HepG2 (cell line): ENCODE measurements at regions not wholly inside any gene's neighbourhood (a gene's known extent, or its start where the extent isn't known, plus 50 kb on each side); places are given as distances from the start of the nearest gene placed in this dataset.

ENCODE experiments used
- ATF1 ChIP-seq: IDR thresholded peaks from 2 replicates; pipeline ENCODE4 v1.6.1; 2016; ENCODE audit warnings: mild to moderate bottlenecking, control low read depth
- HCFC1 ChIP-seq: fragments of 150-350 bp; IDR thresholded peaks from 2 replicates; pipeline ENCODE4 v1.6.1; 2014; ENCODE audit warnings: low read depth, low read length
- HOXA3 ChIP-seq: sonication (generic); formaldehyde crosslinking; IDR thresholded peaks from 2 replicates; pipeline ENCODE4 v1.5.0; 2020; ENCODE audit warnings: missing genetic modification reagents
- NFIB ChIP-seq: sonication (generic); formaldehyde crosslinking; IDR thresholded peaks from 2 replicates; pipeline ENCODE4 v1.9.0; 2021; ENCODE audit warnings: missing genetic modification reagents, mild to moderate bottlenecking, borderline replicate concordance
- SRSF1 ChIP-seq: fragments of 200-400 bp; formaldehyde crosslinking; optimal IDR thresholded peaks from 2 replicates; pipeline ENCODE3; 2017; ENCODE audit warnings: mild to moderate bottlenecking, low read depth, low read length, moderate library complexity
- ZNF431 ChIP-seq: sonication (generic); formaldehyde crosslinking; IDR thresholded peaks from 2 replicates; pipeline ENCODE4 v1.9.0; 2022; ENCODE audit warnings: missing genetic modification reagents, low read depth, mild to moderate bottlenecking, borderline replicate concordance
- ZNF772 ChIP-seq: sonication (generic); formaldehyde crosslinking; IDR thresholded peaks from 2 replicates; pipeline ENCODE4 v1.5.0; 2020; ENCODE audit warnings: mild to moderate bottlenecking, missing genetic modification reagents
- ZNF878 ChIP-seq: sonication (generic); formaldehyde crosslinking; IDR thresholded peaks from 2 replicates; pipeline ENCODE4 v1.8.1; 2023; ENCODE audit warnings: mild to moderate bottlenecking, missing genetic modification reagents, moderate library complexity
- ZSCAN31 ChIP-seq: sonication (generic); formaldehyde crosslinking; IDR thresholded peaks from 2 replicates; pipeline ENCODE4 v1.5.0; 2020; ENCODE audit warnings: low read depth, mild to moderate bottlenecking, missing genetic modification reagents
- TF ChIP-seq, protein P1 (sequence below): IDR thresholded peaks from 2 replicates; pipeline ENCODE4 v1.6.1; 2012; ENCODE audit warnings: inconsistent platforms
- TF ChIP-seq, protein P2 (sequence below): conservative IDR thresholded peaks from 2 replicates; pipeline ENCODE4 v1.6.1; 2018; ENCODE audit warnings: missing genetic modification reagents
- TF ChIP-seq, protein P3 (sequence below): sonication (generic); formaldehyde crosslinking; IDR thresholded peaks from 2 replicates; pipeline ENCODE4 v1.5.0; 2020; ENCODE audit warnings: missing genetic modification reagents
- TF ChIP-seq, protein P4 (sequence below): sonication (generic); formaldehyde crosslinking; IDR thresholded peaks from 2 replicates; pipeline ENCODE4 v1.8.1; 2022; ENCODE audit warnings: mild to moderate bottlenecking, missing genetic modification reagents
- TF ChIP-seq, protein P5 (sequence below): sonication (generic); formaldehyde crosslinking; IDR thresholded peaks from 2 replicates; pipeline ENCODE4 v1.5.0; 2020; ENCODE audit warnings: mild to moderate bottlenecking, missing genetic modification reagents, borderline replicate concordance
- TF ChIP-seq, protein P6 (sequence below): IDR thresholded peaks from 2 replicates; pipeline ENCODE4 v1.6.1; 2016

DNA sequence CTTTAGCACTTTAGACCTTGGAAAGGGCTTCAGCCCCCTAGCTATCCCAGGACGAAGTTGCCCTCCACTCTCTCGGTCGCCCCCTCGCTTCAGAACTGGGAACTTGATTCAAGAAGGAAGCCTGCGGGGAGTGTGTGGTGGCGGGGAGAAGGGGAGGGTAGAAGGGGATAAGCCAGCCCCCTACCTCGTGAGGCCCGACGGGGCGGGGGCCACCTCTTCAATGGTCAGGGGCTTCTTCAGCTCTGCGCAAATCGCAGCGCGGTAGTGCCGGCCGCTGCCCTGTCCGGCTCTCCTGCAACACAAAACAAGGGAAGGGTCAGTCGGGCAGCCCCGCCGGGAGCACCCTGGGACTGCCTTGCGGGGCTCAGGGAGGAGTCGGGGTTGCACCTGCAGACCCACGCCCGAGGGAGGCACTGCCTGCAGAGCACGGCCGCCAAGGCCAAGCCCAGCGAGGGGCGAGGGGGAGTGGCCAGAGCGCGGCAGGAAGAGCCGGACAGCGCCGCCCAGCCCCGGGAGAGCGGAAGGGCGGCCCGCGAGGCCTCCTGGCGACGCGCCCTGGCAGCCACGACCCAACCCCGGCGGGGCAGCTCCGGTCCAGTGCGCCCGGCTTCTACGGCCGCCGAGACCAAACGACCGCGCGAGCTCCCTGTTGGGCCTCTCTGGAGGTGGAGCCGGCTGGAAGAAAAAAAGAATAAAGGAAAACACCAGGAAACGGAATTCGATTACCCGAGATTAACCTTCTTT is 56.2 kb upstream of the RASAL2 start (continued):
- TF ChIP-seq, protein P1, sequence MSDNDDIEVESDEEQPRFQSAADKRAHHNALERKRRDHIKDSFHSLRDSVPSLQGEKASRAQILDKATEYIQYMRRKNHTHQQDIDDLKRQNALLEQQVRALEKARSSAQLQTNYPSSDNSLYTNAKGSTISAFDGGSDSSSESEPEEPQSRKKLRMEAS, result peak; percentile 83
- TF ChIP-seq HCFC1, result no peak
- TF ChIP-seq, protein P2, sequence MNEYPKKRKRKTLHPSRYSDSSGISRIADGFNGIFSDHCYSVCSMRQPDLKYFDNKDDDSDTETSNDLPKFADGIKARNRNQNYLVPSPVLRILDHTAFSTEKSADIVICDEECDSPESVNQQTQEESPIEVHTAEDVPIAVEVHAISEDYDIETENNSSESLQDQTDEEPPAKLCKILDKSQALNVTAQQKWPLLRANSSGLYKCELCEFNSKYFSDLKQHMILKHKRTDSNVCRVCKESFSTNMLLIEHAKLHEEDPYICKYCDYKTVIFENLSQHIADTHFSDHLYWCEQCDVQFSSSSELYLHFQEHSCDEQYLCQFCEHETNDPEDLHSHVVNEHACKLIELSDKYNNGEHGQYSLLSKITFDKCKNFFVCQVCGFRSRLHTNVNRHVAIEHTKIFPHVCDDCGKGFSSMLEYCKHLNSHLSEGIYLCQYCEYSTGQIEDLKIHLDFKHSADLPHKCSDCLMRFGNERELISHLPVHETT, result peak; percentile 74; the same call in 1 of the 2 replicates
- TF ChIP-seq ZNF878, result 0 out of 2 replicates have a peak, but pooled peaks have one; percentile 25
- TF ChIP-seq, protein P3, sequence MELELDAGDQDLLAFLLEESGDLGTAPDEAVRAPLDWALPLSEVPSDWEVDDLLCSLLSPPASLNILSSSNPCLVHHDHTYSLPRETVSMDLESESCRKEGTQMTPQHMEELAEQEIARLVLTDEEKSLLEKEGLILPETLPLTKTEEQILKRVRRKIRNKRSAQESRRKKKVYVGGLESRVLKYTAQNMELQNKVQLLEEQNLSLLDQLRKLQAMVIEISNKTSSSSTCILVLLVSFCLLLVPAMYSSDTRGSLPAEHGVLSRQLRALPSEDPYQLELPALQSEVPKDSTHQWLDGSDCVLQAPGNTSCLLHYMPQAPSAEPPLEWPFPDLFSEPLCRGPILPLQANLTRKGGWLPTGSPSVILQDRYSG, result no peak
- TF ChIP-seq, protein P4, sequence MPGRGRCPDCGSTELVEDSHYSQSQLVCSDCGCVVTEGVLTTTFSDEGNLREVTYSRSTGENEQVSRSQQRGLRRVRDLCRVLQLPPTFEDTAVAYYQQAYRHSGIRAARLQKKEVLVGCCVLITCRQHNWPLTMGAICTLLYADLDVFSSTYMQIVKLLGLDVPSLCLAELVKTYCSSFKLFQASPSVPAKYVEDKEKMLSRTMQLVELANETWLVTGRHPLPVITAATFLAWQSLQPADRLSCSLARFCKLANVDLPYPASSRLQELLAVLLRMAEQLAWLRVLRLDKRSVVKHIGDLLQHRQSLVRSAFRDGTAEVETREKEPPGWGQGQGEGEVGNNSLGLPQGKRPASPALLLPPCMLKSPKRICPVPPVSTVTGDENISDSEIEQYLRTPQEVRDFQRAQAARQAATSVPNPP, result no peak
- TF ChIP-seq, protein P5, sequence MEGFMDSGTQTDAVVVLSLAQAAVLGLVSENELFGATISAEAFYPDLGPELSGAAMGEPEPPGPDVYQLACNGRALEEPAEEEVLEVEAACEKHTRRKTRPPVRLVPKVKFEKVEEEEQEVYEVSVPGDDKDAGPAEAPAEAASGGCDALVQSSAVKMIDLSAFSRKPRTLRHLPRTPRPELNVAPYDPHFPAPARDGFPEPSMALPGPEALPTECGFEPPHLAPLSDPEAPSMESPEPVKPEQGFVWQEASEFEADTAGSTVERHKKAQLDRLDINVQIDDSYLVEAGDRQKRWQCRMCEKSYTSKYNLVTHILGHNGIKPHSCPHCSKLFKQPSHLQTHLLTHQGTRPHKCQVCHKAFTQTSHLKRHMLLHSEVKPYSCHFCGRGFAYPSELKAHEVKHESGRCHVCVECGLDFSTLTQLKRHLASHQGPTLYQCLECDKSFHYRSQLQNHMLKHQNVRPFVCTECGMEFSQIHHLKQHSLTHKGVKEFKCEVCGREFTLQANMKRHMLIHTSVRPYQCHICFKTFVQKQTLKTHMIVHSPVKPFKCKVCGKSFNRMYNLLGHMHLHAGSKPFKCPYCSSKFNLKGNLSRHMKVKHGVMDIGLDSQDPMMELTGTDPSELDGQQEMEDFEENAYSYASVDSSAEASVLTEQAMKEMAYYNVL (CRISPR knock-in tag), result peak; percentile 85
- no peak for TF ChIP-seq ZNF772 (CRISPR knock-in tag)
- peak; percentile 56 for TF ChIP-seq SRSF1
- no peak for TF ChIP-seq ZNF431 (CRISPR knock-in tag)
- no peak for TF ChIP-seq ATF1 (CRISPR knock-in tag)
- TF ChIP-seq ZSCAN31 (CRISPR knock-in tag), result no peak
- TF ChIP-seq, protein P6, sequence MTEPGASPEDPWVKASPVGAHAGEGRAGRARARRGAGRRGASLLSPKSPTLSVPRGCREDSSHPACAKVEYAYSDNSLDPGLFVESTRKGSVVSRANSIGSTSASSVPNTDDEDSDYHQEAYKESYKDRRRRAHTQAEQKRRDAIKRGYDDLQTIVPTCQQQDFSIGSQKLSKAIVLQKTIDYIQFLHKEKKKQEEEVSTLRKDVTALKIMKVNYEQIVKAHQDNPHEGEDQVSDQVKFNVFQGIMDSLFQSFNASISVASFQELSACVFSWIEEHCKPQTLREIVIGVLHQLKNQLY (CRISPR knock-in tag), result peak; percentile 21; the same call in 1 of the 2 replicates
- no peak for TF ChIP-seq NFIB (CRISPR knock-in tag)
- peak; percentile 85 for TF ChIP-seq HOXA3 (CRISPR knock-in tag)
